ENCODE measurements at regions not wholly inside any gene's neighbourhood (a gene's known extent, or its start where the extent isn't known, plus 50 kb on each side); places are given as distances from the start of the nearest gene placed in this dataset.

DNA sequence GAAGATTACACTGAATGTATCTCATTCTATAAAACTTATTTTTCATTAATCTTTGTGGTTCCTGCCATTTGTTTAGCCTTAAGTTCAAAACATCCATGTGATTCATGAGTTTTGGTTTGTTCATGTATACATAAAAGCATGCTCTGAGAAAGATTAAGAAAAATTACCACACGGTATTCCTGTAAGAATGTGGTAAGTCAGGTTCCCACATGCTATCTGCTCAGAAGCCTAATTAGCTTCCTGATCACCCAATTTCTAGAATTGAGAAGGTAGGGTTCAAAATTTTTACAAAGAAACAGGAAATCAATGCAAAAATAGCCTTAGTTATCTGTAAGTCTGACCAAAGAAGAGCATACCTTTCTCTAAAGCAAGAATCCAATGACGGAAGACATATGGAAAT is 241.6 kb upstream of the VRK2 start:
- no peak for DNase-seq (ENCODE audit: low read depth in 2 of 2)

DNA sequence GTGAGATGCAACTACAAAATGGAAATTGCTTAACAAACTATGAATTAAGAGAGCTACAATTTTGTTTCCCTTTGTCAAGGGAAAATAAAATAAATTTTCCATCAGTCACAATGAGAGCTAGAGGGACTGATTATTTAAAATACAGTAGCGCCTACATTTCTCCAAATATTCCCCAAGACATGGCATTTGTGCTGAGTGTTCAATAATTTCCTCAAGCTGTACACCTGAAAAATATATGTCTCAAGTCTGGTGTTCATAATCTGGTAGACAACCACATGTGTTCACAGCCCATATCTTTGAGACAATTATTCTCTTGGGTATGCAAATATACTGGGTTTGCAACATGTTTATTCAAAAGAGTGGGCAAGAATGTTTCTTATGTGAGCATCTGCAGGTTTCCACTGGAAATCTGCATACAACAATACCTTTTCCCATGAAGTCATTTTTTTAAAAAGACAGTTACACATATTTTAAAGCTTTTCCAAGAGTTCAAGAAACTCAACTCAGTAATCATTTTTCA is 240.1 kb upstream of the VRK2 start:
- no peak for DNase-seq (ENCODE audit: low read depth in 2 of 2)

DNA sequence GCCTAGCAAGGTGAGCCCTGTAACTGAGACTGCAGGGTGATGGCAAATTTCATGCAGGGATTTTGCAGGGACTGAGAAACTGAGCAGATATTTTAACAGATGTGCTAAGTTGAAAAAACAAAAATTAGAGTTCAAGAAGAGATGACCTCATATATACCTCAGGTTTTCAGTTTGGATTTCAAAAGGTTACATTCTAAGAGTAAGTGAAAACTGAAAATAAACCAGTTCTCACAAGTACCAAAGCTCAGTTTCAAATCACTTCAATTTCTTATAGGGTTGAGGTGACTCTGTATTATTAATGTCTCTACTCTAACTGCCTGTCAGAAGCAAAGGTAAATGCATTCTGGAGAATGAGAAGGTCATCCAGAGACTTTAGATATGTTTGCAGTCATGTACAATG is 237.4 kb upstream of the VRK2 start:
- DNase-seq (ENCODE audit: low read depth in 2 of 2), result no peak

DNA sequence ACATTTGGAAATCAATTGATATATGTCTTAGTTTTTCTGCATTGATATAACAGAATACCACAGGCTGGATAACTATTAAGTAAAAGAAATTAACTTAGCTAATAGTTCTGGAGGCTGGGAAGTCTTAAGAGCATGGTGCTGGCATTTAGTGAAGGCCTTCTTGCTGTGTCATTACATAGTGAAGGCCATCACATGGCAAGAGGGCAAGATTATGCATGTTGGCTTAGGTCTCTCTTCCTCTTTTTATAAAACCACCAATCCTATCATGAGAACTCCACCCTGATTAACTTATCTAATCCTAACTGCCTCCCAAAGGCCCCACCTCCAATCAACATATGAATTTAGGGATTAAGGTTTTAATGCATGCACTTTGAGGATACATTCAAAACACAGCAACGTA is 225.5 kb upstream of the VRK2 start:
- DNase-seq (ENCODE audit: low read depth in 2 of 2), result no peak

DNA sequence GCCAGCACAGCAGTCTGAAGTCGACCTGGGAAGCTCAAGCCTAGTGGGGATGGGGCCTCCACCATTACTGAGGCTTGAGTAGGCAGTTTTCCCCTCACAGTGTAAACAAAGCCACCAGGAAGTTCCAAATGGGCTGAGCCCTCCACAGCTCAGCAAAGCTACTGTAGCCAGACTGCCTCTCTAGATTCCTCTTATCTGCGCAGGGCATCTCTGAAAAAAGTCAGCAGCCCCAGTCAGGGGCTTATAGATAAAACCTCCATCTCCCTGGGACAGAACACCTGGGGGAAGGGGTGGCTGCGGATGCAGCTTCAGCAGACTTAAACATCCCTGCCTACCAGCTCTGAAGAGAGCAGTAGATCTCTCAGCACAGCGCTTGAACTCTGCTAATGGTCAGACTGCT is 218.4 kb upstream of the VRK2 start:
- no peak for DNase-seq (ENCODE audit: low read depth in 2 of 2)

DNA sequence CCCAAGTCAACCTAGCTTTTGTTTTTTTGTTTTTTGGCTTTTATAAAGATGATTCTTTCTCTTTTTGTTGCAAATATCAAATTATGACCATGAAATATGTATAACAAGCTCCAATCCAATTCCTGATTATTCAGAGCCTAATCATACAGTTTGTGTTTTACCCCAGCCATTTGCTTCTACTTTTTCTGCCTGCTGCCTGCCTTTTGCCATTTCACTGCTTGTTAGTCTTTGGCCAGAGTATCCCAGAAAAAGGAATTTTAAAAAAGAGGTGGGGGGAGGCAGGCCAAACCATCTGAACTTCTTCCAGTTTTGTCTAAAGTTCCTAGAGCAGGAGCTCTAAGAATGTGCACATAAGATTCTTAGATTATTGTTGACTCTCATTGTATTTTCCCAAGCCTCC is 211.9 kb upstream of the VRK2 start:
- no peak for DNase-seq (ENCODE audit: low read depth in 2 of 2)

DNA sequence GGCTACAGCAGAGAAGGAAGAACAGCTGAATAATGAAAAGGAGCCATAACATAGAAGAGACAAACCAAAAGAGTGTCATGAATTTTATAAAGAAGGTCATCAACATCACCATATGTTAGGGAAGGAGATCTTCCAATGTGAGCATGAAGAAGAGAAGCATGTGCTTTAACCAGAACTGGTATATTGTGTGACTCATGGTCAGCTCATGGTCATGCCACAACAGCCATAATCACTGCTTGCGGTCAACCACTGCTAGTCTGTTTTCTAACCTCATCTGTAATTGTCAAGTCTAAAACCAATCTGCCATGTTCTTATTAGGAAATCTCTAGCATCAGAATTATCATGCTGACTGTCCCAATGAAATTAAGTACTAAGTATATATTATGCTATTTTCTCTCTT is 204.1 kb upstream of the VRK2 start:
- no peak for DNase-seq (ENCODE audit: low read depth in 2 of 2)

DNA sequence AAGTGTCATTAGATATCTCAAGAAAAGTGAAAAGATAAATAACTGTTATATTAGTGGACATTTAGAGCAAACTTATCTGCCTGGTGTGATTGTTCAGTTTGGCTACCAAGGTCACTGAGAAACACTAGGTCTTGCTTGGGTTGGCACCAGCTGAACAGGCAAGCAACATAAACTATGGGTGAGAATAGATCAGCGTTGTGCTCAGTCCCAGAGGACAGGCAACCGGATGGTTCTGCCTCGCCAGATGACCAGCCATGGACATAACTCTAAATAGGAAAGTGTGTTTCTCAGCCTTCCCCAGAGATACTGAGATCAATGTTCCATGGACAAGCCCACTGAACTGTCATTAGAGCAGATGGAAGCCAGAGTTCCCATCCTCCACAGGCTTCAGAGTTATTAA is 203.4 kb upstream of the VRK2 start:
- no peak for DNase-seq (ENCODE audit: low read depth in 2 of 2)

DNA sequence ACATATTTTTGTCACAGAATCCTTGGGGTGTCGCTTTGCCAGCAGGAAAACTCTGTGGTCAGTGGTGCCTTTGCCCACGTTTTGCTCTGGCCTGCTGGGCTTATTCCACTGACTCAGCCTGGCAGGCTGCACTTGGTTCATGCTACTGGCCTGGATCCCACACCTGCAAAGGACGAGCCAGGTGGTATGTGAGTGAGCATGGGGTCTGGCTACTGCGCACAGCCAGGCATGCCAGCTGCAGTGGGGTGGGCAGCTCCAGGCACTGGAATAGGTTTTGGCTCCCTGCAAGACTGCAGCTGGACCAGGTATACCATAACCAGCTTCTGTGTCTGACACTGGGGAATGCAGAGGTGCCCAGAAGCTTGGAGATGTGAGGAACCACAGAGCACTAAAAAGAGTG is 197.9 kb upstream of the VRK2 start:
- no peak for DNase-seq (ENCODE audit: low read depth in 2 of 2)

DNA sequence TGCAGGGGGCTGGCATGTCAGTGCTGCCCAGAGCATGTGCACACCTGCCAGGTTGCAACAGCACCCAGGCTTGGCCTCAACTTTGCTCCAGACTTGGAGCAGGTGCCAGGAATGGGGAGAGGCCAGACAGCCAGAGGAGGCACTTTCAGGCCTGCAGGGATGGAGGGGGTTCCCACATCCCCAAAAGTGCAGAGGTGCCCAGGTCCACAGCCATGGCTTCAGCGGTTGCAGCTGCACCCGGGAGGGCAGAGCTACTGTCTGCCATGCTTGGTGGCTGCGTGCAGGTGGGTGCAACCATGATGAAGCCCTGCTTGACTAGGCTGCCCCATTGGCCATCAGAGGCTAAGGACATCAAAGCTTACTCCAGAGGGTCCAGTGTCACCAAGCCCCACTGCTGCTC is 196.8 kb upstream of the VRK2 start:
- DNase-seq (ENCODE audit: low read depth in 2 of 2), result no peak

DNA sequence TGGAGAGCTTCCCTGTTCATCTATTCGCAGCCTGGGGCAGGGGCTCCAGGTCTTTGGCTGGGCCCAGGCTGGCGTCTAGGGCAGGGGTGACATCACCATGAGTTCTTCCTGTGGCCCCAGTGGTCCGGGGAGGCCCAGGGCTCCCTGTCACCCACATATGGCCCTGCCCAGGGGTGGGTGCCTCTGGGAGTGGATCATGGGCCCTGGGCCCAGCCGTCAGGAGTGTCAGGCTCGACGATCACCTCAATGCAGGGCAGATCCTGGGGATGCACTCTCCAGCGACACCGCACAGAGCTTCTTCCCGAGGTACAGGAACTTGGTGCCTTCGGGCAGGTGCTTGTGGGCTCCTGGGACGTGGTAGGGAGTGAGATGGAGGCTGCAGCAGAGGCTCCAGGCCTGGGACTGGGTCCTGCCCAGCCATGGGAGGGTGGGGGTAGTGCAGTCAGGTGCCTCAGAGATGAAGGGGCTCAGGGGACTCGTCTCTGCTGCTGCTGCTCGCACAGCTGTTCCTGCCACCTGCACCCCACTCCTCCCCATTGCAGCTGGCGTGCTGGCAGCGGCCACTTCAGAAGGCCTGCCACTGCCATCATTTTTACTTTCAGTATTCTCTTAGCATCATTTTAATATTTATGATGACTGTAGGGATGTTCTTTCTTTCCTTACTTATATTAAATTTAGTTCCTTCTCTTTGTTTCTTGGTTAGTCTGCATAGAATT is 196.0 kb upstream of the VRK2 start:
- DNase-seq (ENCODE audit: low read depth in 2 of 2), result no peak

DNA sequence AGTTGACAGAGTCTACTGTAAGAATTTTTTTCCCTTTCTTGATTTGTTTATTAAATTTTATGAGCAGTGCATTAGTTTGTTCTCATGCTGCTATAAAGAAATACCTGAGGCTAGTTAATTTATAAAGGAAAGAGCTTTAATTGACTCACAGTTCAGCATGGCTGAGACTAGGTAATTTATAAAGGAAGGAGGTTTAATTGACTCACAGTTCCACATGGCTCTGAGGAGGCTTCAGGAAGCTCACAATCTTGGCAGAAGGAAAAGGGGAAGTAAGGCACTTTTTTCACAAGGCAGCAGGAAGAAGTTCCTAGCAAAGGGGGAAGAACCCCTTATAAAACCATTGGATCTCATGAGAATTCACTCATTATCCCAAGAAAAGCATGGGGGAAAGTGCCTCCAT is 191.4 kb upstream of the VRK2 start:
- no peak for DNase-seq (ENCODE audit: low read depth in 2 of 2)

DNA sequence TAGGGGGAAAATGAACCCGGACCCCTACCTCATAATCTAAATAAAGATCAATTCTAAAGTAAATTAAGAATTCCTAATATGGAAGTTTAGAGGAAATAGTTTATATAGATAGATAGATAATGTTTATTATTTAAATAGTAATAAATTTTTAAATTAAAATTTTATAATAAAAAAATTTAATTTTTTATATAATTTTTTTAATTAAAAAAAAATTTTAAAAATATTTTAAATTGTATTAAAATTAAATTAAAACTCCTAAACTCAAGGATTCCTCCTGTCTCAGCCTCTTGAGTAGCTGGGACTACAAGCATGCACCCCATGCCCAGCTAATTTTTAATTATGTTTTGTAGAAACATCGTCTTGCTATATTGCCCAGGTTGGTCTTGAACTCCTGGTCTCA is 186.9 kb upstream of the VRK2 start:
- DNase-seq (ENCODE audit: low read depth in 2 of 2), result no peak

DNA sequence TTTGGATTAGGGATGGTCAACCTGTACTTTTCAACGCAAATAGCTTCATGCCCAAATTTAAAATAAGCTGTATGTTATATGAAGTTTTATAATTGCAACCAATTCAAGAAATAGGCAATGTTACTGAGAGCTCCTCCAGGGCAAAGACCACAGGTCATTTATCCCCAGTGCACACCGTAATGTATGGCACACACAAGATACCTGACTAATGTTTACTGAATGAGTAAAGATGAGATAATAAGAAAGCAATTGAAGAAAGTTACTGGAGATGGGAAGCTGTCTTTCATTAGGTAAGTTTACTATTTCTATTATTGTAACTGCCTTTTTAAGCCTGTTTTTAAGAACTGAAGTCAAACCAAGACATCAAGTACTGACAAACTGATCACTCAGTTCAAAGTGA is 184.5 kb upstream of the VRK2 start:
- no peak for DNase-seq (ENCODE audit: low read depth in 2 of 2)

DNA sequence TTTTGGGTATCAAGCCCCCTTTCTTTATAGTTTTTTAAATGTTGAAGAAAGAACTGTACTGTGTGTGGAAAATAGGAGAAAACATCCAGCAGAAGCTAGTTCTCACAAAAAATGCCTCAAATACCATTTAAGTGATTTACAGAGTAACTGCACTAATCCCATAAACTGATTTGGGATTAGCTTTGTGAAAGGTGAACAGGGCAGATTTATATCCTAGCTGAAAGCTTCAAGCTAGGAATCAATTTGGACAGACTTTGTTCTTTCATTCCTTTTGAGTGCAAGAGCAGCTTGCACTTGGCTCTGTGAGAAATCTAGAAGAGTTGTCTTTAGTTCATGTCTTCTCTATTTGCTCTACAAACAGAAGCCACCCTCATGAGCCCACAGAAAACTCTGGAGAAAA is 183.9 kb upstream of the VRK2 start:
- no peak for DNase-seq (ENCODE audit: low read depth in 2 of 2)

DNA sequence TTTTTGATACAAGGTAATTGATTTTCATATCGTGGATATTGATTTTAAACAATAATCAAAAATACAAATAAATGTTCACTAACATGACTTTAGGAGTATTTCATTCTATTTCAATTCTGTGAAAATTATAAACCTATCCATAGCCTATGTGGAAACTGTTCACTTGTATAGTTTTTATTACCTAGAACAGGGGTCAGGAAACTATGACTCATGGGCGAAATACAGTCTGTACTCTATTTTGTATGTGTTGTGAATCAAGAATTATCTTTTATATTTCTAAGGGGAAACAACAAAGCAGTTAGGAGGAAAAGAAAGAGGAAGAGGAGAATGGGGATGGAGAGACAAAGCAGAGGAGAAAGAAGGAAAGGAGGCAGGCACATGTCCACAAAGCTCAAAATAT is 181.7 kb upstream of the VRK2 start:
- DNase-seq (ENCODE audit: low read depth in 2 of 2), result no peak

DNA sequence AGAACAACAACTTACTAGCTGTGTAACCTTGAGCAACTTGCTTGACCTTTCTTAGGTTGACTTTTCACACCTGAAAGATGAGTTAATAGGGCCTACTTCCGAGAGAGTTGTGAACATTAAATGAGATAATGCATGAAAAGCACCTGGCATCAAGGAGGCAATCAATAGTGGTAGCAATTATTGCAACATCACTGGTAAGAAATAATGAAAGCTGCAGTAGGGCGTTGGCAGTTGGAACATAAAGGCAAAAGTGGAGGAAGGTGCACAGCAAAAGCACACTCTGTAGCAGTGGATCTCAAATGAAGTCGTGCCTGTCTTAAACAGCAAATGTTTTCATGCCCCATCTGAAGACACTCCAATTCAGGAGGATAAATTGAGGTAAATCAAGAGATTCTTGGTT is 178.9 kb upstream of the VRK2 start:
- no peak for DNase-seq (ENCODE audit: low read depth in 2 of 2)

DNA sequence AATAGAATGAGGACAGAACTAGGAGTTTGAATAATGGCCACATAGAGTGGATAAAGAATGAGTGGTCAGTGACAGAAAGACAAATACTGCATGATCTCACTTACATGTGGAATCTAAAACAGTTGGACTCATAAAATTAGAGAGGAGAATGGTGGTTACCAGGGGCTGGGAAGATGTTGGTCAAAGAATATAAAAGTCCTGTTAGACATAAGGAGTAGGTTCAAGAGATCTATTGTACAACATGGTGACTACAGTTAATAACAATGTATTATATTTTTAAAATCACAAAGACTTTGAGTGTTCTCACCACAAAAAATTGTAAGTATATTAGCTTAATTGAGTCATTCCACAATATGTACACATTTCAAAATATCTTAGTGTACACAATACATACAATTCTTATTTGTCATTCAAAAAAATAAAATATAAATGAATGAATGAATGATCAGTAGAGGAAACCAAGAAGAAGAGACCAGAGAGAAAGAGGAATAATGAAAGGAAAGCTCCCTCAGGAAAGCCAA is 177.9 kb upstream of the VRK2 start:
- no peak for DNase-seq (ENCODE audit: low read depth in 2 of 2)

DNA sequence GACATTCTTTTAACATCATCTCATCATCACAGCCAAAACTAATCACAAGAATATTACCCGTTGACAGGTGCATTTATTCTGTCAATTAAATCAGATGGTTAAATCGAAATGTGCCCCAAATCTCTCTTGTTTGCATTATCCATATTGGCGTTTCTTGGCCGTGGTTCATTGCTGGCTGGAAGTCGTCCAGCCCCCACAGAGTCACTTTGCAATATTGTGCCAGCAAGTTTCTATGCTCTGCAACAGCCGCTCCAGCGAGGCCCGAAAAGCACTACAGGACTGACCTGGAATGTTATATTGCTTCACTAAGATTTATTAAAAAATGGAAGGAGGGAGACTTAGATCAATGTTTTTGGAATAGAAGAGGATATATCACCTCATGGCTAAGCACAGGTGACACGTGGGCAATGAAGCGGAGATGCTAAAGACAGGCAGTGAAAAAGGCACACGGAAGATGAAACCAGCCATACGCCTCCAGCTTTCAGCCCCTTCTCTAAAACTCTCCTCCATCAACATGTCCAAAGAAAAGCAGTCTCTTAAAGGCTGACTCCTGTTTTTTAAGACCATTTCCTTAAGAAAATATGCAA is 176.8 kb upstream of the VRK2 start:
- DNase-seq (ENCODE audit: low read depth in 2 of 2), result no peak

DNA sequence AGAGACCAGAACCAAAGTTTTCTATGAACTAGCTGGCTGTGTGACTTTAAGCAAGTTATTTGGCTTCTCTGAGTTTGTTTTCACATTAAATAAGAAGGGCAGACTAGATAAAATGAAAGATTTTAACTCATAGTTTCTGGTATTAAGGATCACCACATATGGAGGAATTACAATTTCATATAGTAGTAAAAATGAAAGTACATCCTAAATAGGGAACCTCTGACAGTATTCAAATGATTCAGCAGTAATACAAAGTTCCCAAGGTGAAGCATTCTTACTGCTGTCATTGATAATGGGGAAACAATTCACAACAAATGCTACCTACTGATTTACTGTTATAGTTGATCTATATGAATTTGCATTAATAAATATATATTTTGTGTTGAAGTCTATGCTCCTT is 170.3 kb upstream of the VRK2 start:
- DNase-seq (ENCODE audit: low read depth in 2 of 2), result no peak

DNA sequence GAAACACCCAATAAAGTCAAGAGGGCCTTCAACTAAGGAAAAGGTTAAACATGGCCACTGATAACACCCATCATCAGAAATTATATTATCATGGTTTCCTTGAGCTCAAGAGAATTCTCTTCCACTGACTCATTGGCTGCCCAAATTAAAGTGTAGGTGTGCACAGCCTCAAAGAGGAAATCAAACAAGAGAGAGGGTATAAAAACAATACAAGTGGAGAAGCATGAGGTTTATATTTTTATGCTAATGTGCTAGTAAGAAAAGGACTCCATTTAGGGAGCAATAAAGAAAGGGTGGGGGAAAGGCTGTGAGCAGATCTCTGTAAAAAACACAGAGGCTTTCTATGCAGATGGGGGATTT is 168.8 kb upstream of the VRK2 start:
- no peak for DNase-seq (ENCODE audit: low read depth in 2 of 2)

DNA sequence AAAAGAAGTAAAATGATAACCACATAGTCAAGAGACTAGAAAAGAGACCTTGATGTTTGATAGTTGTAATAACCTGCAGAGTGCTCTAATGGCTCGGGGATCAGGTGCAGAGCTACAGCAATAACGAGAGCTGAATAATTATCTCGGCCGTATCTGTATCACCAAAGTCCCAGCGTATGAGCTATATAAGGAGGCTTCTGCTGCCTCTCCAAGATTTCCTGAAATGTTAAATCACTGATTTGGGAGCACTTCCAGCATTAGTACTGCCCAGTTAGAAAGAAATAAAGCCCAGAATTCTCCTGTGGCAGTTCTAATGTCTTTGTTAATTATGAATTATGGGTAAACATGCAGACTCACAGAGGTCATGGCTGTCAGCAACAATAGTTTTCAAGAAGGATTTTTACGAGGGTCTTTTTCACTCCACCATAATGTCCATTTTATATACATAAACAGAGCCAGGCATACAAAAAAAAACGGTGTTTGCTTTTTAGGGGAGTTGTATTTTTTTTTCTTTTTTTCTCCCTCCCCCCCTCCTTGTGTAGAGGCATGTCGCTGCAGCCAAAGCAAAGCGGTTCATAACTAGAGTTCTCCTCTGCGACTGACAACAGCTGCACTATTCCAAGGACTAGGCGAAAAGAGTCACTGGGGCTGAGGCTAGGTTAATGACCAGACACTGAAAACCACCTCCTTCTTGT is 168.3 kb upstream of the VRK2 start:
- no peak for DNase-seq (ENCODE audit: low read depth in 2 of 2)

DNA sequence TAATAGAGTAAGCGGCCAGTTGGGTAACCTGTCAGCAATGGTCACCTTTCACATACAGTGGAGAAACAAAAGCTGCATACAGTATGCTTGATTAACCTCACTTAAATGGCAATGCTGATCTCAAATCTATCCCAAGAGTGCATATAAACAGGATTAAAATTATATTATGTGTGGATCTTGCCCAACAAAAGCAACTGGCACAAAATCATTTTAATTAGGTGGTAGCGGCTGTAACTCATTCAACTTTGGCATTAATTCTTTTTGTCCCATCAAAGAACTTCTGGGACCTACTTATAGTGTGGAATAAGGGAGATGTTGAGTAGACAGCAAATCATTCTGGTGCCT is 167.8 kb upstream of the VRK2 start:
- DNase-seq (ENCODE audit: low read depth in 2 of 2), result no peak

Measured in stimulated activated CD8-positive, alpha-beta memory T cell treated with anti-CD3 and anti-CD28 coated beads, Interleukin-7, amount 100 ng/mL, for 4 hours (primary cell).